LNCaP clone FGC (cell line): ENCODE measurements at regions not wholly inside any gene's neighbourhood (a gene's known extent, or its start where the extent isn't known, plus 50 kb on each side); places are given as distances from the start of the nearest gene placed in this dataset.

Source experiments
- DNase-seq: peaks from one replicate; pipeline ENCODE4 v3.0.0-alpha.2; 2011; ENCODE audit warnings: low read depth
- H3K4me3 ChIP-seq: 2 replicates; pipeline ENCODE4 v1.5.1; 2011; ENCODE audit warnings: mild to moderate bottlenecking, low read depth, low read length, control low read depth
- CTCF ChIP-seq: IDR thresholded peaks from 2 replicates; pipeline ENCODE4 v1.5.1; 2012; ENCODE audit warnings: mild to moderate bottlenecking; ENCODE audit not compliant: control insufficient read depth, insufficient read depth; ENCODE audit errors: extremely low read depth

- DNase-seq, result no peak
Measured at GRCh38 chr15:47339800-47340570, 377.3 kb upstream of the SEMA6D start.

GRCh38 chr15:47340571-47340920, 376.8 kb upstream of the SEMA6D start:
- no peak for DNase-seq
- H3K4me3 ChIP-seq, result no peak overlapping the region
- TF ChIP-seq CTCF, result no peak

More at GRCh38 chr15:47339800-47340570, 377.3 kb upstream of the SEMA6D start:
- H3K4me3 ChIP-seq, result no peak overlapping the region
- TF ChIP-seq CTCF, result no peak

- no peak overlapping the region for H3K4me3 ChIP-seq
- DNase-seq, result no peak
- TF ChIP-seq CTCF, result no peak
Measured at GRCh38 chr15:47349179-47349578, 368.1 kb upstream of the SEMA6D start.

GRCh38 chr15:47351501-47351900, 365.8 kb upstream of the SEMA6D start:
- TF ChIP-seq CTCF, result no peak
- DNase-seq, result no peak
- no peak overlapping the region for H3K4me3 ChIP-seq

- H3K4me3 ChIP-seq, result no peak overlapping the region
- no peak for TF ChIP-seq CTCF
- DNase-seq, result no peak
Measured at GRCh38 chr15:47352217-47352616, 365.1 kb upstream of the SEMA6D start.

GRCh38 chr15:47355759-47356158, 361.5 kb upstream of the SEMA6D start:
- H3K4me3 ChIP-seq, result no peak overlapping the region
- TF ChIP-seq CTCF, result no peak
- DNase-seq, result no peak

GRCh38 chr15:47356297-47356696, 361.0 kb upstream of the SEMA6D start:
- TF ChIP-seq CTCF, result no peak
- H3K4me3 ChIP-seq, result no peak overlapping the region
- DNase-seq, result no peak
